8988T (cell line): ENCODE measurements at regions not wholly inside any gene's neighbourhood (a gene's known extent, or its start where the extent isn't known, plus 50 kb on each side); places are given as distances from the start of the nearest gene placed in this dataset.

ENCODE experiments used
- DNase-seq: peaks from one replicate; pipeline ENCODE4 v3.0.0; 2011

GRCh38 chr5:152337484-152337883, 67.6 kb downstream of the NMUR2 start:
- DNase-seq = no peak

GRCh38 chr5:152335461-152335860, 69.6 kb downstream of the NMUR2 start:
- no peak for DNase-seq

GRCh38 chr5:152332716-152333460, 72.2 kb downstream of the NMUR2 start:
- no peak for DNase-seq

- no peak for DNase-seq
Measured at GRCh38 chr5:152331718-152332117, 73.4 kb downstream of the NMUR2 start.

- DNase-seq = no peak
Measured at GRCh38 chr5:152331006-152331405, 74.1 kb downstream of the NMUR2 start.

- no peak for DNase-seq
Measured at GRCh38 chr5:152329761-152330283, 75.3 kb downstream of the NMUR2 start.

GRCh38 chr5:152329207-152329606, 75.9 kb downstream of the NMUR2 start:
- DNase-seq = no peak

- no peak for DNase-seq
Measured at GRCh38 chr5:152315942-152316341, 89.1 kb downstream of the NMUR2 start.

GRCh38 chr5:152314196-152314829, 90.8 kb downstream of the NMUR2 start:
- DNase-seq = no peak

GRCh38 chr5:152309926-152310450, 95.1 kb downstream of the NMUR2 start:
- no peak for DNase-seq

- DNase-seq = no peak
Measured at GRCh38 chr5:152306386-152306785, 98.7 kb downstream of the NMUR2 start.

GRCh38 chr5:152305525-152305924, 99.6 kb downstream of the NMUR2 start:
- DNase-seq = no peak

- no peak for DNase-seq
Measured at GRCh38 chr5:152303841-152304240, 101.2 kb downstream of the NMUR2 start.

- DNase-seq = no peak
Measured at GRCh38 chr5:152297866-152298265, 107.2 kb downstream of the NMUR2 start.

- no peak for DNase-seq
Measured at GRCh38 chr5:152293189-152293588, 111.9 kb downstream of the NMUR2 start.

GRCh38 chr5:152290181-152290580, 114.9 kb downstream of the NMUR2 start:
- DNase-seq = no peak

- no peak for DNase-seq
Measured at GRCh38 chr5:152288917-152289595, 116.0 kb downstream of the NMUR2 start.

- no peak for DNase-seq
Measured at GRCh38 chr5:152288499-152288898, 116.6 kb downstream of the NMUR2 start.

GRCh38 chr5:152285764-152286163, 119.3 kb downstream of the NMUR2 start:
- DNase-seq = no peak

GRCh38 chr5:152282331-152282730, 122.7 kb downstream of the NMUR2 start:
- no peak for DNase-seq

GRCh38 chr5:152277936-152278335, 127.1 kb downstream of the NMUR2 start:
- no peak for DNase-seq

GRCh38 chr5:152274224-152274623, 130.9 kb downstream of the NMUR2 start:
- no peak for DNase-seq

- no peak for DNase-seq
Measured at GRCh38 chr5:152271420-152271819, 133.7 kb downstream of the NMUR2 start.

- no peak for DNase-seq
Measured at GRCh38 chr5:152270096-152270495, 135.0 kb downstream of the NMUR2 start.
